Sigmoid colon (tissue), 6 donors: ENCODE measurements at regions not wholly inside any gene's neighbourhood (a gene's known extent, or its start where the extent isn't known, plus 50 kb on each side); places are given as distances from the start of the nearest gene placed in this dataset.

Experiments
- DNase-seq: peaks from one replicate; pipeline ENCODE4 v3.0.0-alpha.2; 2019
- H3K27ac ChIP-seq, 4 donors: fragments of 200-600 bp; sonication (generic); one replicate each; pipeline ENCODE4 v1.5.1; 2016 to 2019; ENCODE audit warnings: mild to moderate bottlenecking in 1 of 4
- H3K27me3 ChIP-seq, 3 donors: fragments of 200-600 bp; sonication (generic); one replicate each; pipeline ENCODE4 v1.5.1; 2019; ENCODE audit warnings: mild to moderate bottlenecking in 1 of 3
- H3K36me3 ChIP-seq, 4 donors: fragments of 200-600 bp; sonication (generic); one replicate each; pipeline ENCODE4 v1.5.1; 2016 to 2019
- H3K4me1 ChIP-seq, 4 donors: fragments of 200-600 bp; sonication (generic); one replicate each; pipeline ENCODE4 v1.5.1; 2017 to 2019
- H3K4me3 ChIP-seq, 4 donors: fragments of 200-600 bp; sonication (generic); one replicate each; pipeline ENCODE4 v1.5.1; 2017 to 2019; ENCODE audit warnings: mild to moderate bottlenecking in 2 of 4, moderate library complexity in 1 of 4
- H3K9me3 ChIP-seq, 4 donors: fragments of 200-600 bp in 3 of 4; sonication (generic) in 3 of 4; one replicate each; pipeline versions ENCODE4 v1.5.1 to v1.6.1; 2013 to 2019
- CTCF ChIP-seq, 4 experiments: fragments of 450-650 bp in 3 of 4; fragments of 200-600 bp in 1 of 4; IDR thresholded peaks; one replicate each; pipeline ENCODE4 v1.5.1; 2016 to 2019; ENCODE audit warnings: antibody characterized with exemption in 4 of 4, mild to moderate bottlenecking in 3 of 4, moderate library complexity in 2 of 4
- EP300 ChIP-seq, 4 donors: sonication (generic); formaldehyde crosslinking; IDR thresholded peaks; one replicate each; pipeline ENCODE4 v1.6.1; 2017; ENCODE audit warnings: antibody characterized with exemption in 4 of 4
- POLR2A ChIP-seq, 2 donors: fragments of 450-650 bp; IDR thresholded peaks; one replicate each; pipeline ENCODE4 v1.6.1; 2016; ENCODE audit warnings: antibody characterized with exemption in 2 of 2, mild to moderate bottlenecking in 2 of 2, moderate library complexity in 2 of 2
- POLR2AphosphoS5 ChIP-seq, 4 donors: sonication (generic); formaldehyde crosslinking; IDR thresholded peaks; one replicate each; pipeline ENCODE4 v1.6.1; 2017; ENCODE audit warnings: antibody characterized with exemption in 4 of 4
- WGBS, 2 donors: extraction: QIAGEN DNeasy Blood & Tissue Kit; methylation state at CpG; one replicate each; pipeline ENCODE4 v1.1.7; 2013; 5-methylcytosine and 5-hydroxymethylcytosine counted together
- intact Hi-C: fragments of 100-400 bp; cut with DNase I; formaldehyde crosslinking; loops from one replicate; pipeline ENCODE4 v1.15.1; 2023
- donor health status: healthy with polysubstance abuse.
- donor health status: healthy.

DNA sequence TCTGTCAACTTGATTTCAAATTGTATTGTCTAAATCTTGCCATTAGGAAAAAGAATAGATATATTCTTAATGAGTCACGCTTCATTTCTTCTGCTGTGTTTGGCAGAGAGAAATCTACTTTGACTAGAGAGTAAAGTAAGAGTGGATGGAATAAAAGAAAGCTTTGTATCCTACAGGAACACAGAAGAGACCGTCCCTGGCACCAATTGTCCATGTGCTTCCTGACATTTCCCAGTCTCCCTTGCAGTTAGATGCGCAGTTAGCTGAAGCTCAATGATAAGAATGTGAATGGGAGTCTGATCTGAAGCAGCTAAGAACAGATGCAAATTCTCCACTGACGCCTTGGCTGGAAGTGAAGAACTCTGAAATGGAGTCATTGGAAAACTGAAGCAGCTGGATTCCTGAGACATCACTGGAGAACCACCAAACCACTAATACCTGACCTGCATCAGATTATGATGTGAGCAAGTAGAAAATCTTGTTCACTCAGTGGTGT lies 528.2 kb upstream of the MARCKS start:
- TF ChIP-seq POLR2AphosphoS5 (IDR thresholded peaks at IDR 0.05) (no peak), EP300 (IDR thresholded peaks at IDR 0.05) (no peak), CTCF (IDR thresholded peaks at IDR 0.05) (no peak), POLR2A (IDR thresholded peaks at IDR 0.05) (no peak)
- intact Hi-C loops = no loop called here
- 93 to 97% methylated on average over 4 of the region's 4 CpGs for WGBS, 2 donors

DNA sequence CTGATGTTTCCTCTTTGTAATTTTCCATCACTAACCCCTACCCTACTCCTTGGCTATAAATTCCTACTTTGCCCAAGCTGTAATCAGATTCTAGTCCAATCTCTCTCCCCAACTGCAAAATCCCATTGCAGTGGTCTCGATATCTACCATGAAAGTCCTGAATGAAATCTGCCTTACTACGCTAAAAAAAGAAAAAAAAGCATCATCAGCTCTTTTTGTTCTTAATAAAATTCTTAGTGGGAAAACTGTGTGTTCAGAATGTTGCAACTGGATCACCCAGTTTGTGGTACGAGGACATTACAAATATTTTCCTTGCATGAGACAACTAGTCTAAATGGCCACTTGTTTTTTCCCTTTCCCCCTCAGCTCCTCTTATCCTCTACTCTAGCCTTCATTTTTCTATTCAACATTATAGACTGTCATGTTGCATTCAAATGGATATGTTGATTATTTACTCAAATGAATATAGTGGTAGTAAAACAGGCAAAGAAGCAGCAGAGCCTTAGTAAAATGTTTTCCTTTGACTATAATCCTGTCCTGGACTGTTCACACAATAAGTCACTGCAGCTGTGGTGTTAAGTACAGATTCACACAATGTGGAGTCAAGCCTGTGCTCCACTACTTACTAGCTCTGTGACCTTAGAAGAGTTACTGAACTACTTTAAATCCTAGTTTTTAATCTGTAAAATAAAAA lies 527.1 kb upstream of the MARCKS start:
- peaks cover 0 to 8% (median 0%) of the 10 kb centered on the region in 4 donors for H3K4me1 ChIP-seq
- TF ChIP-seq POLR2A (IDR thresholded peaks at IDR 0.05) (no peak), CTCF (IDR thresholded peaks at IDR 0.05) (no peak), POLR2AphosphoS5 (IDR thresholded peaks at IDR 0.05) (no peak), EP300 (IDR thresholded peaks at IDR 0.05) (no peak)
- intact Hi-C loops = no loop called here
- H3K4me3 ChIP-seq = no peak overlapping the region
- no peaks in the 10 kb centered on the region for H3K9me3 ChIP-seq
- WGBS, 2 donors = 90 to 93% methylated on average over 3 of the region's 3 CpGs
- no peaks in the 10 kb centered on the region for H3K27me3 ChIP-seq
- no peak for DNase-seq
- H3K36me3 ChIP-seq = no peaks in the 10 kb centered on the region
- no peak overlapping the region for H3K27ac ChIP-seq

More for the DNA sequence above, 528.2 kb upstream of the MARCKS start:
- Histone ChIP-seq H3K27ac (peak overlapping the region in 1 of 4 donors; percentile 22), H3K36me3 (no peaks in the 10 kb centered on the region), H3K27me3 (no peaks in the 10 kb centered on the region), H3K4me1 (peaks cover 0 to 8% (median 0%) of the 10 kb centered on the region in 4 donors), H3K9me3 (no peaks in the 10 kb centered on the region), H3K4me3 (no peak overlapping the region)
- DNase-seq = no peak

DNA sequence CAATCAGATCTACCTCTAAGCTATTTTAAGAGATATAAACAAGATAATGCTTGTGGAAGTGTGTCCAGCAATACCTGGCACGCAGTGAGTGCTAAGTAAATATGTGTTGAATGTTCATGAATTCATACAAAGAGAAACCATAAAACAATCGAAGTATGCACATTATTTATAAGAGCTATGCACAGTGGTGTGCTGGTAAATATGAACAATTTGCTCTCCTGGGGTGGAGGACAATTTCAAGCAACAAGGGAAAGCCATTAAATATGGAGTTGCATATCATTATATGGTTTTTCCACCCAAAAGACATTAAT lies 526.6 kb upstream of the MARCKS start:
- WGBS, 2 donors = 20 to 64% methylated on average over 2 of the region's 2 CpGs

DNA sequence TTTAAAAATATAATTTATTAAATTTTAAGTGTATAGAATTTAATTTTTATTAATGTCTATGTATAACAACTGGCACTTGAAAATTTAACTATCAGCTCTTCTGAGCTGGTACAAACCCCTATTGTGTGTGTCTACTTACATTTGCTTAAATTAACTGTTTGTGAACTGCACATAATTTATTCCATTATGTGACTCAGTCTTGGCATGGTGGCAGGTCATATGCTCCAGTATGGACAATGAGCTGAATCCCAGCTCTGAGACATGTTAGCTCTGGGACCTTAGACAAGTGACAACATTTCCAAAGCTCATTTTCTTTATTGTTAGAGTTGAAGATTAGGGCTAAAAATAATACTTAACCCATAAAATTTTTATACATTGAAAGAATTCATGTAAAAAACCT lies 526.1 kb upstream of the MARCKS start:
- Histone ChIP-seq H3K27ac (no peak overlapping the region), H3K9me3 (no peaks in the 10 kb centered on the region), H3K4me3 (no peak overlapping the region), H3K4me1 (peaks cover 0 to 8% (median 0%) of the 10 kb centered on the region in 4 donors), H3K27me3 (no peaks in the 10 kb centered on the region), H3K36me3 (no peaks in the 10 kb centered on the region)
- intact Hi-C loops = no loop called here
- DNase-seq = no peak
- TF ChIP-seq CTCF (IDR thresholded peaks at IDR 0.05) (no peak), POLR2A (IDR thresholded peaks at IDR 0.05) (no peak), POLR2AphosphoS5 (IDR thresholded peaks at IDR 0.05) (no peak), EP300 (IDR thresholded peaks at IDR 0.05) (no peak)

More for the DNA sequence above, 526.6 kb upstream of the MARCKS start:
- Histone ChIP-seq H3K27me3 (no peaks in the 10 kb centered on the region), H3K4me3 (no peak overlapping the region), H3K4me1 (peaks cover 0 to 8% (median 0%) of the 10 kb centered on the region in 4 donors), H3K9me3 (no peaks in the 10 kb centered on the region), H3K27ac (no peak overlapping the region), H3K36me3 (no peaks in the 10 kb centered on the region)
- DNase-seq = no peak
- no peak for TF ChIP-seq EP300 (IDR thresholded peaks at IDR 0.05)
- TF ChIP-seq CTCF (IDR thresholded peaks at IDR 0.05) = no peak
- TF ChIP-seq POLR2AphosphoS5 (IDR thresholded peaks at IDR 0.05) = no peak
- no peak for TF ChIP-seq POLR2A (IDR thresholded peaks at IDR 0.05)
- intact Hi-C loops = no loop called here

- intact Hi-C loops = no loop called here
- H3K4me1 ChIP-seq = no peaks in the 10 kb centered on the region
- DNase-seq = no peak
- H3K36me3 ChIP-seq = no peaks in the 10 kb centered on the region
- no peaks in the 10 kb centered on the region for H3K9me3 ChIP-seq
- no peak overlapping the region for H3K27ac ChIP-seq
- TF ChIP-seq POLR2A (IDR thresholded peaks at IDR 0.05) = no peak
- no peak for TF ChIP-seq EP300 (IDR thresholded peaks at IDR 0.05)
- TF ChIP-seq CTCF (IDR thresholded peaks at IDR 0.05) = no peak
- TF ChIP-seq POLR2AphosphoS5 (IDR thresholded peaks at IDR 0.05) = no peak
- no peaks in the 10 kb centered on the region for H3K27me3 ChIP-seq
- H3K4me3 ChIP-seq = no peak overlapping the region
Measured at GRCh38 chr6:113338644-113339043, 518.5 kb upstream of the MARCKS start.
